GM12878 (cell line): ENCODE measurements at regions not wholly inside any gene's neighbourhood (a gene's known extent, or its start where the extent isn't known, plus 50 kb on each side); places are given as distances from the start of the nearest gene placed in this dataset.

ENCODE experiments used
- HCFC1 ChIP-seq: fragments of 150-350 bp; IDR thresholded peaks from 2 replicates; pipeline ENCODE4 v1.6.1; 2014; ENCODE audit warnings: low read length
- POLR2A ChIP-seq: IDR thresholded peaks from 2 replicates; pipeline ENCODE4 v1.6.1; 2011; ENCODE audit warnings: low read depth, mild to moderate bottlenecking, low read length
- POLR2AphosphoS2 ChIP-seq: IDR thresholded peaks from 2 replicates; pipeline ENCODE4 v1.6.1; 2011; ENCODE audit warnings: low read depth, mild to moderate bottlenecking, low read length, improper control_type of control experiment, moderate library complexity
- POLR2AphosphoS5 ChIP-seq: IDR thresholded peaks from 2 replicates; pipeline ENCODE4 v1.6.1; 2011; ENCODE audit warnings: mild to moderate bottlenecking, low read length, inconsistent platforms

DNA sequence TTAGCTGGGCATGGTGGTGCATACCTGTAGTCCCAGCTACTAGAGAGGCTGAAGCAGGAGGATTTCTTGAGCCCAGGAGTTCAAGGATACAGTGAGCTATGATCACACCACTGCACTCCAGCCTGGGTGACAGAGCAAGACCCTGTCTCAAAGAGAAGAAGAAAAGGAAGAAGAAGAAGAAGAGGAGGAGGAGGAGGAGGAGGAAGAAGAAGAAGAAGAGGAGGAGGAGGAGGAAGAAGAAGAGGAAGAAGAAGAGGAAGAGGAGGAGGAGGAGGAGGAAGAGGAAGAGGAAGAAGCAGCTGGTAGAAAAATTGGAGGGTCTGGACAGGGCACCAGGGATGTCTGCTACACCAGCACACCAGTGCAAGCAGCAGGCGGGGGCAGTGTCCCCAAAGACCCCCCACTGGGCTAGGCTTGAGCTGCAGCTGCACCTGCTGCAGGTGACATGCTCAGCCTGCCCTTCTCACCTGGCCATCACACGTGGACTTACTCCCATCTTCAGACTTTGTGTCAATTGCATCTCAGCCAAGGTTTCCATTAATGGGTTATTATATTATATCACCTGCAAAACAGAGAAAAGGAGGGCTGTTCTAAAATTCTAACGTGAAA is 180.9 kb upstream of the ZNF507 start:
- TF ChIP-seq POLR2A (no peak), POLR2AphosphoS2 (no peak), HCFC1 (no peak), POLR2AphosphoS5 (no peak)
